HuH-7 (cell line): ENCODE measurements at regions not wholly inside any gene's neighbourhood (a gene's known extent, or its start where the extent isn't known, plus 50 kb on each side); places are given as distances from the start of the nearest gene placed in this dataset.

Experiments
- DNase-seq: peaks from one replicate; pipeline ENCODE4 v3.0.0; 2011; ENCODE audit warnings: low spot score

GRCh38 chr7:46440186-46440585 lies 519.1 kb upstream of the IGFBP3 start:
- DNase-seq = no peak

- no peak for DNase-seq
Observed at GRCh38 chr7:46432708-46433107, 511.6 kb upstream of the IGFBP3 start.

- DNase-seq = no peak
Observed at GRCh38 chr7:46428295-46428694, 507.2 kb upstream of the IGFBP3 start.

GRCh38 chr7:46424934-46425333 lies 503.9 kb upstream of the IGFBP3 start:
- no peak for DNase-seq

GRCh38 chr7:46421441-46422230 lies 500.6 kb upstream of the IGFBP3 start:
- no peak for DNase-seq

GRCh38 chr7:46414946-46415345 lies 493.9 kb upstream of the IGFBP3 start:
- no peak for DNase-seq

GRCh38 chr7:46411236-46411635 lies 490.2 kb upstream of the IGFBP3 start:
- no peak for DNase-seq

GRCh38 chr7:46407125-46407524 lies 486.1 kb upstream of the IGFBP3 start:
- no peak for DNase-seq

- no peak for DNase-seq
Observed at GRCh38 chr7:46397591-46397990, 476.5 kb upstream of the IGFBP3 start.

- no peak for DNase-seq
Observed at GRCh38 chr7:46396481-46396880, 475.4 kb upstream of the IGFBP3 start.

GRCh38 chr7:46393142-46393541 lies 472.1 kb upstream of the IGFBP3 start:
- no peak for DNase-seq

GRCh38 chr7:46391231-46392201 lies 470.4 kb upstream of the IGFBP3 start:
- DNase-seq = no peak

GRCh38 chr7:46390042-46390441 lies 469.0 kb upstream of the IGFBP3 start:
- DNase-seq = no peak

GRCh38 chr7:46389146-46389545 lies 468.1 kb upstream of the IGFBP3 start:
- DNase-seq = no peak

GRCh38 chr7:46387646-46388045 lies 466.6 kb upstream of the IGFBP3 start:
- DNase-seq = no peak

- no peak for DNase-seq
Observed at GRCh38 chr7:46386428-46387399, 465.6 kb upstream of the IGFBP3 start.

GRCh38 chr7:46385662-46386309 lies 464.7 kb upstream of the IGFBP3 start:
- no peak for DNase-seq

- DNase-seq = no peak
Observed at GRCh38 chr7:46383605-46384004, 462.5 kb upstream of the IGFBP3 start.

- DNase-seq = no peak
Observed at GRCh38 chr7:46369933-46370654, 449.0 kb upstream of the IGFBP3 start.

GRCh38 chr7:46368871-46369270 lies 447.8 kb upstream of the IGFBP3 start:
- DNase-seq = no peak

- DNase-seq = no peak
Observed at GRCh38 chr7:46366526-46366925, 445.5 kb upstream of the IGFBP3 start.
